Stomach (tissue), 4 donors: ENCODE measurements at regions not wholly inside any gene's neighbourhood (a gene's known extent, or its start where the extent isn't known, plus 50 kb on each side); places are given as distances from the start of the nearest gene placed in this dataset.

ENCODE experiments used
- EP300 ChIP-seq: sonication (generic); formaldehyde crosslinking; IDR thresholded peaks from one replicate; pipeline ENCODE4 v1.6.1; 2017; ENCODE audit warnings: antibody characterized with exemption
- POLR2A ChIP-seq, 4 donors: fragments of 450-650 bp; IDR thresholded peaks; one replicate each; pipeline ENCODE4 v1.6.1; 2016; ENCODE audit warnings: antibody characterized with exemption in 4 of 4, control low read depth in 2 of 4, mild to moderate bottlenecking in 1 of 4, moderate library complexity in 1 of 4
- POLR2AphosphoS5 ChIP-seq, 3 donors: sonication (generic); formaldehyde crosslinking; IDR thresholded peaks; one replicate each; pipeline ENCODE4 v1.6.1; 2016; ENCODE audit warnings: antibody characterized with exemption in 3 of 3
- TF ChIP-seq, protein P1 (sequence below), 7 experiments: fragments of 450-650 bp in 4 of 7; fragments of 200-600 bp in 3 of 7; sonication (generic) in 3 of 7; IDR thresholded peaks; one replicate each; pipeline ENCODE4 v1.5.1; 2016 to 2019; ENCODE audit warnings: antibody characterized with exemption in 7 of 7, control low read depth in 2 of 7, mild to moderate bottlenecking in 1 of 7

DNA sequence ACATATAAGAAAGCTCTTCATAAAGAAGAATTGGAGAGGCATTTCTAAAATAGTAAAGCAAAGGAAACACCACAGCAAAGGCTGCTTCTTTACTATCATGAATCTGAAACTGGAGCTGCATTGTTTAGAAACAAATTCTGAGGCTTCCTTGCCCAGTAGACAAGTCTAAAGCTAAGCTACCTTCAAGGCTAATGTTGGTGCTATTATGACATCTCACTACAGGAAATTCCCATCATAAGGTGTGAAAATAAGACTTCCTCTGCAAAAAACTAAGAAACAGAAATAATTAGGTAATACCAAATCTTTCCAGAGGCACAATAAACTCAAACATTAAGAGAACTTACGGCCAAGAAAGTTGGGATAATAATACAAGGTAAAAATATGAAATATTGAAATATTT is 89.9 kb upstream of the P3H2 start:
- TF ChIP-seq POLR2A (IDR thresholded peaks at IDR 0.05) (no peak), EP300 (no peak), POLR2AphosphoS5 (IDR thresholded peaks at IDR 0.05) (no peak)
- TF ChIP-seq, protein P1, sequence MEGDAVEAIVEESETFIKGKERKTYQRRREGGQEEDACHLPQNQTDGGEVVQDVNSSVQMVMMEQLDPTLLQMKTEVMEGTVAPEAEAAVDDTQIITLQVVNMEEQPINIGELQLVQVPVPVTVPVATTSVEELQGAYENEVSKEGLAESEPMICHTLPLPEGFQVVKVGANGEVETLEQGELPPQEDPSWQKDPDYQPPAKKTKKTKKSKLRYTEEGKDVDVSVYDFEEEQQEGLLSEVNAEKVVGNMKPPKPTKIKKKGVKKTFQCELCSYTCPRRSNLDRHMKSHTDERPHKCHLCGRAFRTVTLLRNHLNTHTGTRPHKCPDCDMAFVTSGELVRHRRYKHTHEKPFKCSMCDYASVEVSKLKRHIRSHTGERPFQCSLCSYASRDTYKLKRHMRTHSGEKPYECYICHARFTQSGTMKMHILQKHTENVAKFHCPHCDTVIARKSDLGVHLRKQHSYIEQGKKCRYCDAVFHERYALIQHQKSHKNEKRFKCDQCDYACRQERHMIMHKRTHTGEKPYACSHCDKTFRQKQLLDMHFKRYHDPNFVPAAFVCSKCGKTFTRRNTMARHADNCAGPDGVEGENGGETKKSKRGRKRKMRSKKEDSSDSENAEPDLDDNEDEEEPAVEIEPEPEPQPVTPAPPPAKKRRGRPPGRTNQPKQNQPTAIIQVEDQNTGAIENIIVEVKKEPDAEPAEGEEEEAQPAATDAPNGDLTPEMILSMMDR (IDR thresholded peaks at IDR 0.05), result no peak
